Epithelial cell of esophagus (primary cell): ENCODE measurements at regions not wholly inside any gene's neighbourhood (a gene's known extent, or its start where the extent isn't known, plus 50 kb on each side); places are given as distances from the start of the nearest gene placed in this dataset.
A peak's percentile ranks its signal among the peaks of the same experiment; 100 is the strongest.

Experiments
- DNase-seq: peaks from one replicate; pipeline ENCODE4 v3.0.0; 2010; ENCODE audit warnings: low read depth
- H3K4me3 ChIP-seq: 2 replicates; pipeline ENCODE4 v1.5.1; 2011; ENCODE audit warnings: mild to moderate bottlenecking, low read length, control low read depth
- CTCF ChIP-seq: IDR thresholded peaks from 2 replicates; pipeline ENCODE4 v1.5.1; 2011; ENCODE audit warnings: low read depth, mild to moderate bottlenecking, low read length, control low read depth, inconsistent platforms; ENCODE audit not compliant: insufficient read depth; ENCODE audit errors: missing control alignments

- H3K4me3 ChIP-seq = no peak overlapping the region
- no peak for TF ChIP-seq CTCF
- DNase-seq = no peak
Observed at GRCh38 chr5:92777421-92777820, 803.6 kb downstream of the NR2F1-AS1 start.

GRCh38 chr5:92775711-92776615 lies 805.1 kb downstream of the NR2F1-AS1 start:
- TF ChIP-seq CTCF = no peak
- peak; percentile 91 for DNase-seq
- H3K4me3 ChIP-seq = no peak overlapping the region

GRCh38 chr5:92769978-92770377 lies 811.0 kb downstream of the NR2F1-AS1 start:
- TF ChIP-seq CTCF = no peak
- no peak overlapping the region for H3K4me3 ChIP-seq
- no peak for DNase-seq

GRCh38 chr5:92761585-92761984 lies 819.4 kb downstream of the NR2F1-AS1 start:
- TF ChIP-seq CTCF = no peak
- no peak for DNase-seq
- no peak overlapping the region for H3K4me3 ChIP-seq

GRCh38 chr5:92760550-92760949 lies 820.5 kb downstream of the NR2F1-AS1 start:
- DNase-seq = no peak
- TF ChIP-seq CTCF = no peak
- no peak overlapping the region for H3K4me3 ChIP-seq

- no peak for TF ChIP-seq CTCF
- peak; percentile 86 for DNase-seq
- no peak overlapping the region for H3K4me3 ChIP-seq
Observed at GRCh38 chr5:92758552-92758951, 822.5 kb downstream of the NR2F1-AS1 start.

- no peak for TF ChIP-seq CTCF
Observed at GRCh38 chr5:92749943-92750342, 831.1 kb downstream of the NR2F1-AS1 start.

More at GRCh38 chr5:92749943-92750342, 831.1 kb downstream of the NR2F1-AS1 start:
- no peak overlapping the region for H3K4me3 ChIP-seq
- peak; percentile 72 for DNase-seq
